ENCODE measurements at regions not wholly inside any gene's neighbourhood (a gene's known extent, or its start where the extent isn't known, plus 50 kb on each side); places are given as distances from the start of the nearest gene placed in this dataset.

DNA sequence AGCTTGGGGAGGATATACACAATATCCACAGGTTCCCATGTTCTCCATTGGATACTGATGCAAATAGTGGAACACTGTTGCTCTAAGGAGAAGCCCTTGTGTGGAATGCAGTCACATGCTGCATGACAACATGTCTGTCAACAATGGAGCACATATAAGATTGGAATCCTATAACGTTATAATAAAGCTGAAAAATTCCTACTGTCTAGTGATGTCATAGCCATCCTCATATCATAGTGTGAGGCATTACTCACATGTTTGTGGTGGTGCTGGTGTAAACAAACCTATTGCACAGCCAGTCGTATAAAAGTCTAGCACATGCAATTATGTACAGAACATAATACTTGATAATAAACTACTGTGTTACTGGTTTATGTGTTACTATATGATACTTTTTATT lies 394.7 kb downstream of the FBXO15 start:
- H3K27ac ChIP-seq = no peak overlapping the region

DNA sequence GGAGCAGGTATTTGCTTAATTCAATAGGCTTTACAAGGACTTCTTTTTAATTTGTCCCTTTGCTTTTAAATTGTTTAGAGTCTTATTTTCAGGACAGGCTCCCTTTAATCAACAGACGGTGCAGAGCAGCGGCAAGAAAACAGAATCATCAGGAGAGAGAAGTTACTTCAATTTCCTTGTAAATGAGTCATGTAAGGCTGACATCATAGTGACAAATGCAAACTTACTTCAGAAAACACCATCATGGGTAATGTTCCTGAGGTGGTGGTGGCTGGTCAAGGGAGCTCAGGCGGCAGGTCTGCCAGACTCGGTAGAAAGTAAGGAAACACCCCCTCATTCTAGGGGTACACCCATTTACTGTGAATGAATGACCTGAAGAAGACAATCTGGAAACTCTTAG lies 395.1 kb downstream of the FBXO15 start:
- TF ChIP-seq, protein P1, sequence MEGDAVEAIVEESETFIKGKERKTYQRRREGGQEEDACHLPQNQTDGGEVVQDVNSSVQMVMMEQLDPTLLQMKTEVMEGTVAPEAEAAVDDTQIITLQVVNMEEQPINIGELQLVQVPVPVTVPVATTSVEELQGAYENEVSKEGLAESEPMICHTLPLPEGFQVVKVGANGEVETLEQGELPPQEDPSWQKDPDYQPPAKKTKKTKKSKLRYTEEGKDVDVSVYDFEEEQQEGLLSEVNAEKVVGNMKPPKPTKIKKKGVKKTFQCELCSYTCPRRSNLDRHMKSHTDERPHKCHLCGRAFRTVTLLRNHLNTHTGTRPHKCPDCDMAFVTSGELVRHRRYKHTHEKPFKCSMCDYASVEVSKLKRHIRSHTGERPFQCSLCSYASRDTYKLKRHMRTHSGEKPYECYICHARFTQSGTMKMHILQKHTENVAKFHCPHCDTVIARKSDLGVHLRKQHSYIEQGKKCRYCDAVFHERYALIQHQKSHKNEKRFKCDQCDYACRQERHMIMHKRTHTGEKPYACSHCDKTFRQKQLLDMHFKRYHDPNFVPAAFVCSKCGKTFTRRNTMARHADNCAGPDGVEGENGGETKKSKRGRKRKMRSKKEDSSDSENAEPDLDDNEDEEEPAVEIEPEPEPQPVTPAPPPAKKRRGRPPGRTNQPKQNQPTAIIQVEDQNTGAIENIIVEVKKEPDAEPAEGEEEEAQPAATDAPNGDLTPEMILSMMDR (conservative IDR thresholded peaks at IDR 0.05) = no peak
- TF ChIP-seq ZFX (IDR thresholded peaks at IDR 0.05) = no peak
- no peak overlapping the region for H3K27ac ChIP-seq

More for the DNA sequence above, 394.7 kb downstream of the FBXO15 start:
- TF ChIP-seq ZFX (IDR thresholded peaks at IDR 0.05) = no peak
- TF ChIP-seq, protein P1 (conservative IDR thresholded peaks at IDR 0.05) = no peak

DNA sequence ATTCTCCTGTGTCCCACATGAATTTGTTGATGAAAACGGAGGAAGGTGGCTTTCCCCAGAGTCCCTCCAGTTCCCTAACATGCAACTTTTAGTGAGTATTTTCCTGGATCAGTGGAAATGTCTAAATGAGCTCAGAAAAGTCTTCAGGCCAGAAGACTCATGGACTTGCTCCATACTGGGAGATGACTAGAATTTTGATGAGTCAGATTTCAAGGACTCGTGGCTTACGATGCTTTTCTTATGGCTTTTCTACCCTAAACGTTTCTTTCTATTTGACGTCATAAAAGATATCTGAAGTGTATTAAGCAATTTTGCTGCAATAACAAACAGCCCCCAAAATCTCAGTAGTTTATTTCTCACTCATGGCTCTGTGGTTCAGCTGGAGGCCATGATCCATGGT lies 397.6 kb downstream of the FBXO15 start:
- H3K27ac ChIP-seq = no peak overlapping the region
- TF ChIP-seq, protein P1 (conservative IDR thresholded peaks at IDR 0.05) = no peak
- TF ChIP-seq ZFX (IDR thresholded peaks at IDR 0.05) = no peak

DNA sequence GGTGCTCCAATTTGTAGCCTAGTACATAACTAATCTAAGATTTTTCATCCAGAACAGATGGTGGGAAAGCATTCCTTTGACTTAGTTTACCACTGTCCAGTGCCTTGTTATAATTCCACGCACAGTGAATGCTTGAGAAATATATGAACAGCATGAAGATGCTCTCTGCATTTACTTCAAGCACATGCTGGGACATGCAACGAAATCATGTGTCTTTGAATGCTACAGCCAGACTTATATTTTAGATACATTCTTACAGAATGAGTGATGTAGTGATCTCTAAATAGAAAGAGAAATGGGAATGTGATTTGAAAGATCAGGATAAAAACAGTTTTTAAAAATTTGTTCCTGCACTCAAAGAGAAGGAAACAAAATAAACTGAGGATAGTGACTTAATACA lies 398.3 kb downstream of the FBXO15 start:
- no peak overlapping the region for H3K27ac ChIP-seq
- TF ChIP-seq, protein P1 (conservative IDR thresholded peaks at IDR 0.05) = no peak
- no peak for TF ChIP-seq ZFX (IDR thresholded peaks at IDR 0.05)

DNA sequence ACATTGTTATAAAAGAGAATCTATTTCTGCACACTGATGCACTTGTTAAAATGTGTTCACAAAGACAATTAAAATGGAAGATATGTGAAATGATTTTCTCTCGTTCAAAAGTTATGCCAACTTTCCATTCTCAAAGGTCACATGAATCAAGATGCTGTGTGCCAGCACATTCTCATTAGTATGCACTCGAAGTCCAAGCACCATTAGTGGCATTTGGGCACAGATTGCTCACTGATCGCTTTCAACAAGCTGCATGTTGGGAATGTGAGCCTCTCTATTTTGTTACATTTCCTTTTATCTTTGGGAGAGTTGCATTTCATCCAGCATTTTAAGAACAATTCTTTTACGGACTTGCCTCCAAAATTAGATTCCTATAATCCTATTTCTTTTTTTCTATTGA lies 398.9 kb downstream of the FBXO15 start:
- TF ChIP-seq, protein P1 (conservative IDR thresholded peaks at IDR 0.05) = no peak
- no peak for TF ChIP-seq ZFX (IDR thresholded peaks at IDR 0.05)
- no peak overlapping the region for H3K27ac ChIP-seq

DNA sequence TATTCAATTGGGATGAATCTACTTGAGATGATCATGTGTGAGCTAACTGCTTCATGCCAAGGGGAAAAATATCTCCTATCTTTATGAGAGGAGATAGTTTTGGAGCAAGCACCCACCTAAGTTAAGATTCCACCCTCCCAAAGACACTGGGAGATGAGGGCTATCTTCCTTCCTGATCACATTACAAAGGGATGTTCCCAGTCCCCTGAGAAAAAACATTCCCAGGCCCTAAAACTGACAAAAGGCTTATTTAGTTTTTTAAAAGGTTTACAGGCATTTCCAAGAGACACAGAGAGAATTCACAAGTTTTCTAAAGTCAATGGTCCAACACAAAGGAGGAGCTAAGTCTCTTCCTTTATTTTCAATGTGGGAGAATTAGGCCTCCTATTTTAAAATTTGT lies 401.5 kb downstream of the FBXO15 start:
- TF ChIP-seq ZFX (IDR thresholded peaks at IDR 0.05) = no peak
- TF ChIP-seq, protein P1 (conservative IDR thresholded peaks at IDR 0.05) = no peak
- no peak overlapping the region for H3K27ac ChIP-seq

DNA sequence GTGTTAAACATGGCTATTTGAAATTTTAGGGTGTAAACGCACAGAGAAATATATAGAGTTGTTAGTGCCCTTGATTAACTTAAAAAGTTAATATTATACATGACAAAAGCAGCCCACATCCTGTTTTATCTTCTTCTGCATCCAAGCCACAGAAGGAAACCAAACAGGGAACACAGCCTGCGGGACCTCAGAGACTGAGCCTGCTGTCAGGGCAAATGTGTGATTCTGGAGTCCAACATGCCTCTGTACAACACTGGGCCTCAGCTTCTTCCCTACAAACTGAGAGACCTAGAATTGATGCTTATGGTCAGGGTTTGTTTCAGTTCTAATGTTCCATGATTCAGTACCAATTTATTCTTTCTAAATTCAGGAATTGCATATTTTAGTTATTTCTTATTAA lies 404.7 kb downstream of the FBXO15 start:
- TF ChIP-seq, protein P1 (conservative IDR thresholded peaks at IDR 0.05) = no peak
- TF ChIP-seq ZFX (IDR thresholded peaks at IDR 0.05) = no peak
- H3K27ac ChIP-seq = no peak overlapping the region

All from C4-2B (cell line).